ENCODE measurements at regions not wholly inside any gene's neighbourhood (a gene's known extent, or its start where the extent isn't known, plus 50 kb on each side); places are given as distances from the start of the nearest gene placed in this dataset.

DNA sequence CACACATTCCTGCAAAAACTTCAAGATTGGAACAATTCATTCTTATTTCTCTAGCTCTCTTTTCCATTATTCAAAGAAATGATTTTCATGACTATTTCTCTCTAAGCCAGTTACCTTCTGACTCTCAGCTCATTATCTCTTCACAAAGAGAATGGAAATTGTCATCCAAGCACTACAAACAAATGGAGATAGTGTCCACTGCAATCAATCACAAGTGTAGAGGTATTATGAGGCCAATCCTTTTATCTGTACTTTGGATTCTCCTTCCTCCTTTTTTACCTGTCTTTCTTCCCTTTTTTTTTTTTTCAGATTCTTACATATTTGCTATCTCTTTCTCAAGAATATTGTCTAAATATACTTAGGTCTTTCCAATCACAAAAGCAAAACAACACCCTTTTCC, 497.7 kb upstream of the MEF2C start:
- TF ChIP-seq POLR2A (IDR thresholded peaks at IDR 0.05) (no peak), POLR2AphosphoS5 (IDR thresholded peaks at IDR 0.05; ENCODE audit: insufficient read depth in 1 of 2, low read depth in 1 of 2) (no peak)
- TF ChIP-seq, protein P1, sequence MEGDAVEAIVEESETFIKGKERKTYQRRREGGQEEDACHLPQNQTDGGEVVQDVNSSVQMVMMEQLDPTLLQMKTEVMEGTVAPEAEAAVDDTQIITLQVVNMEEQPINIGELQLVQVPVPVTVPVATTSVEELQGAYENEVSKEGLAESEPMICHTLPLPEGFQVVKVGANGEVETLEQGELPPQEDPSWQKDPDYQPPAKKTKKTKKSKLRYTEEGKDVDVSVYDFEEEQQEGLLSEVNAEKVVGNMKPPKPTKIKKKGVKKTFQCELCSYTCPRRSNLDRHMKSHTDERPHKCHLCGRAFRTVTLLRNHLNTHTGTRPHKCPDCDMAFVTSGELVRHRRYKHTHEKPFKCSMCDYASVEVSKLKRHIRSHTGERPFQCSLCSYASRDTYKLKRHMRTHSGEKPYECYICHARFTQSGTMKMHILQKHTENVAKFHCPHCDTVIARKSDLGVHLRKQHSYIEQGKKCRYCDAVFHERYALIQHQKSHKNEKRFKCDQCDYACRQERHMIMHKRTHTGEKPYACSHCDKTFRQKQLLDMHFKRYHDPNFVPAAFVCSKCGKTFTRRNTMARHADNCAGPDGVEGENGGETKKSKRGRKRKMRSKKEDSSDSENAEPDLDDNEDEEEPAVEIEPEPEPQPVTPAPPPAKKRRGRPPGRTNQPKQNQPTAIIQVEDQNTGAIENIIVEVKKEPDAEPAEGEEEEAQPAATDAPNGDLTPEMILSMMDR (IDR thresholded peaks at IDR 0.05) = no peak
